ENCODE measurements at regions not wholly inside any gene's neighbourhood (a gene's known extent, or its start where the extent isn't known, plus 50 kb on each side); places are given as distances from the start of the nearest gene placed in this dataset.

DNA sequence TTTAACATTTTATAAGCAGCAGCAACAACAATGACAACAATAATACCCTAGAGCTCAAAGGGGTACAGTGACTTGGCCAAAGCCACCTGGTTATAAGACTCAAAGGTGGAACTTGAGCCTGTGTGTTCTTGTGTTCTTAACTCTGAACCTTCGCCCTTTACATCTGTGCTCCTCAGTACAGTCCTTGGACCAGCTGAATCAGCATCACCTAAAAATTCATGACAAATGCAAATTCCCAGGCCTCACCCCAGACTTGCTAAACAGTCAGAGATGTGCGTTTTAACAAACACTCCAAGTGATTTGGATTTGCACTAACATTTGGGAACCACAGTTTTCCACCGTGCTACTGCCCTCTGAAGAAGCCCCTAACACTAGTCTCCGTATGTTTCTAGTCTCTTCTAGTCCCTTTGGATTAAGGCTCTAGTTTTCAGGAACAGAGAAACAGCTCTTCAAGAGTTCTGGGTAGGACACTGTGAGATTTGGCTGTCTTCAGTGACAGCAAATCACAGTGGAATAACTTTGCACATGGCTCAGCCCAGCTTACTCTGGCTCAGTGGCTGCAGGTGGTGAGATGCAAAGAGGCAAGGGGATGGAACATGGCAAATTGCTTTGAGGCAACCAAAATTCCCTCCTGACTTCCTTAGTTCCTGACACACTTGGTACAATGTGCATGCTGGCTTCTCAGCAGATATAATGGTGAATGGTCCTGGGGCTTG, 151.0 kb upstream of the CDH11 start:
- no peaks in the 10 kb centered on the region for H3K9me3 ChIP-seq (ENCODE audit: low read length)
- POLR2A ChIA-PET: no interaction called here
- no peaks in the 10 kb centered on the region for H3K36me3 ChIP-seq (ENCODE audit: insufficient read depth, low read length)
- BruUV-seq (replicated peaks): no TSS peak
- CTCF ChIA-PET (ENCODE audit: unreplicated experiment): no interaction called here
- no peaks in the 10 kb centered on the region for H4K20me1 ChIP-seq (ENCODE audit: insufficient read depth, low read length)
- no peaks in the 10 kb centered on the region for H3K4me1 ChIP-seq (ENCODE audit: insufficient read depth, low read length, poor library complexity, severe bottlenecking)
- intact Hi-C loops (cut with micrococcal nuclease; ENCODE audit: unreplicated experiment): no loop called here
- H3K79me2 ChIP-seq (ENCODE audit: insufficient read depth, low read depth, low read length): no peaks in the 10 kb centered on the region
- no peak for DNase-seq (ENCODE audit: low spot score)
- no peak overlapping the region for H3K4me3 ChIP-seq (ENCODE audit: low read depth, low read length, poor library complexity, severe bottlenecking)
- H3K27ac ChIP-seq (ENCODE audit: low read depth, low read length, poor library complexity, severe bottlenecking): no peak overlapping the region
- H3K9me2 ChIP-seq (ENCODE audit: insufficient read depth, low read length): no peaks in the 10 kb centered on the region
- TF ChIP-seq EZH2phosphoT487 (IDR thresholded peaks at IDR 0.05; ENCODE audit: borderline replicate concordance, low read depth, low read length): no peak
- TF ChIP-seq, protein P1, sequence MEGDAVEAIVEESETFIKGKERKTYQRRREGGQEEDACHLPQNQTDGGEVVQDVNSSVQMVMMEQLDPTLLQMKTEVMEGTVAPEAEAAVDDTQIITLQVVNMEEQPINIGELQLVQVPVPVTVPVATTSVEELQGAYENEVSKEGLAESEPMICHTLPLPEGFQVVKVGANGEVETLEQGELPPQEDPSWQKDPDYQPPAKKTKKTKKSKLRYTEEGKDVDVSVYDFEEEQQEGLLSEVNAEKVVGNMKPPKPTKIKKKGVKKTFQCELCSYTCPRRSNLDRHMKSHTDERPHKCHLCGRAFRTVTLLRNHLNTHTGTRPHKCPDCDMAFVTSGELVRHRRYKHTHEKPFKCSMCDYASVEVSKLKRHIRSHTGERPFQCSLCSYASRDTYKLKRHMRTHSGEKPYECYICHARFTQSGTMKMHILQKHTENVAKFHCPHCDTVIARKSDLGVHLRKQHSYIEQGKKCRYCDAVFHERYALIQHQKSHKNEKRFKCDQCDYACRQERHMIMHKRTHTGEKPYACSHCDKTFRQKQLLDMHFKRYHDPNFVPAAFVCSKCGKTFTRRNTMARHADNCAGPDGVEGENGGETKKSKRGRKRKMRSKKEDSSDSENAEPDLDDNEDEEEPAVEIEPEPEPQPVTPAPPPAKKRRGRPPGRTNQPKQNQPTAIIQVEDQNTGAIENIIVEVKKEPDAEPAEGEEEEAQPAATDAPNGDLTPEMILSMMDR (conservative IDR thresholded peaks at IDR 0.05; ENCODE audit: low read length): no peak
- no peak overlapping the region for H2AFZ ChIP-seq (ENCODE audit: low read length)
- no peak overlapping the region for H3K4me2 ChIP-seq (ENCODE audit: low read length)

- H3K4me2 ChIP-seq (ENCODE audit: low read length): no peak overlapping the region
- no TSS peak for BruUV-seq (replicated peaks)
- no peaks in the 10 kb centered on the region for H3K79me2 ChIP-seq (ENCODE audit: insufficient read depth, low read depth, low read length)
- H3K9me2 ChIP-seq (ENCODE audit: insufficient read depth, low read length): no peaks in the 10 kb centered on the region
- ChIA-PET CTCF (ENCODE audit: unreplicated experiment) (no interaction called here), POLR2A (no interaction called here)
- H3K27ac ChIP-seq (ENCODE audit: low read depth, low read length, poor library complexity, severe bottlenecking): no peak overlapping the region
- no peaks in the 10 kb centered on the region for H3K36me3 ChIP-seq (ENCODE audit: insufficient read depth, low read length)
- H3K9me3 ChIP-seq (ENCODE audit: low read length): no peaks in the 10 kb centered on the region
- no peak for DNase-seq (ENCODE audit: low spot score)
- H2AFZ ChIP-seq (ENCODE audit: low read length): no peak overlapping the region
- TF ChIP-seq, protein P1 (conservative IDR thresholded peaks at IDR 0.05; ENCODE audit: low read length): no peak
- no peak for TF ChIP-seq EZH2phosphoT487 (IDR thresholded peaks at IDR 0.05; ENCODE audit: borderline replicate concordance, low read depth, low read length)
- no peak overlapping the region for H3K4me3 ChIP-seq (ENCODE audit: low read depth, low read length, poor library complexity, severe bottlenecking)
- intact Hi-C loops (cut with micrococcal nuclease; ENCODE audit: unreplicated experiment): no loop called here
- no peaks in the 10 kb centered on the region for H3K4me1 ChIP-seq (ENCODE audit: insufficient read depth, low read length, poor library complexity, severe bottlenecking)
- H4K20me1 ChIP-seq (ENCODE audit: insufficient read depth, low read length): no peaks in the 10 kb centered on the region
These were observed 150.1 kb upstream of the CDH11 start for GRCh38 chr16:65271996-65272395.

DNA sequence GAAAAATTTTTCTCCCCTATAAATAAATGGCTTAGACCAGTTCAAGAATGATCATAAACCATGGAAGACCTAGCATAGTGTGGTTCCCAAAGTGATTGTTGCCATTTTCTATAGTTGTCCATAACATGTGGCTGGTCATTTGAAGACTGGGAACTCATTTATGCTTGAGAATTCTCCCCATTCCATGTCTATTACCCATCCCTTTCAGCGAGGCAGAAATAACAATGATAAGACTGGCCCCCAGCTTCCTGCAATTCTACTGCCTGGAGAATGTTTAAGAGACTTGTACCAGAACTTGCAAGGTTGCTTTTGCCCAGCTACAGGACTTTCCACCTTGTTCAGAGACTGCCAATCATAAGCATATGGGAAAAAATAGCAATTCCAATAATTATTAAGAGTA, 146.5 kb upstream of the CDH11 start:
- Histone ChIP-seq H3K36me3 (ENCODE audit: insufficient read depth, low read length) (no peaks in the 10 kb centered on the region), H3K4me3 (ENCODE audit: low read depth, low read length, poor library complexity, severe bottlenecking) (no peak overlapping the region), H3K79me2 (ENCODE audit: insufficient read depth, low read depth, low read length) (no peaks in the 10 kb centered on the region), H3K4me2 (ENCODE audit: low read length) (no peak overlapping the region), H3K9me3 (ENCODE audit: low read length) (no peaks in the 10 kb centered on the region), H3K27ac (ENCODE audit: low read depth, low read length, poor library complexity, severe bottlenecking) (no peak overlapping the region), H3K9me2 (ENCODE audit: insufficient read depth, low read length) (peaks cover 5% of the 10 kb centered on the region; the same call in 1 of the 2 replicates), H4K20me1 (ENCODE audit: insufficient read depth, low read length) (no peaks in the 10 kb centered on the region), H3K4me1 (ENCODE audit: insufficient read depth, low read length, poor library complexity, severe bottlenecking) (no peaks in the 10 kb centered on the region), H2AFZ (ENCODE audit: low read length) (no peak overlapping the region)
- DNase-seq (ENCODE audit: low spot score): no peak
- ChIA-PET POLR2A (no interaction called here), CTCF (ENCODE audit: unreplicated experiment) (no interaction called here)
- BruUV-seq (replicated peaks): no TSS peak
- TF ChIP-seq, protein P1 (conservative IDR thresholded peaks at IDR 0.05; ENCODE audit: low read length): no peak
- no peak for TF ChIP-seq EZH2phosphoT487 (IDR thresholded peaks at IDR 0.05; ENCODE audit: borderline replicate concordance, low read depth, low read length)
- intact Hi-C loops (cut with micrococcal nuclease; ENCODE audit: unreplicated experiment): no loop called here
